ENCODE measurements at regions not wholly inside any gene's neighbourhood (a gene's known extent, or its start where the extent isn't known, plus 50 kb on each side); places are given as distances from the start of the nearest gene placed in this dataset.

GRCh38 chr1:17994046-17994445 is 113.6 kb upstream of the IGSF21 start:
- no peak for DNase-seq (ENCODE audit: low read depth)
- TF ChIP-seq CTCF (IDR thresholded peaks at IDR 0.05; ENCODE audit: low read depth, low read length, missing control alignments) = no peak
- H3K4me3 ChIP-seq (ENCODE audit: low read depth, low read length) = no peak overlapping the region

- H3K4me3 ChIP-seq (ENCODE audit: low read depth, low read length) = no peak overlapping the region
- TF ChIP-seq CTCF (IDR thresholded peaks at IDR 0.05; ENCODE audit: low read depth, low read length, missing control alignments) = no peak
Measured at GRCh38 chr1:17995480-17995879, 112.1 kb upstream of the IGSF21 start.

GRCh38 chr1:17998889-17999288 is 108.7 kb upstream of the IGSF21 start:
- no peak overlapping the region for H3K4me3 ChIP-seq (ENCODE audit: low read depth, low read length)
- TF ChIP-seq CTCF (IDR thresholded peaks at IDR 0.05; ENCODE audit: low read depth, low read length, missing control alignments) = peak; percentile 38
- DNase-seq (ENCODE audit: low read depth) = no peak

More at GRCh38 chr1:17995480-17995879, 112.1 kb upstream of the IGSF21 start:
- no peak for DNase-seq (ENCODE audit: low read depth)

GRCh38 chr1:17999884-18000283 is 107.7 kb upstream of the IGSF21 start:
- no peak for TF ChIP-seq CTCF (IDR thresholded peaks at IDR 0.05; ENCODE audit: low read depth, low read length, missing control alignments)
- no peak for DNase-seq (ENCODE audit: low read depth)
- H3K4me3 ChIP-seq (ENCODE audit: low read depth, low read length) = no peak overlapping the region

GRCh38 chr1:18001725-18002124 is 105.9 kb upstream of the IGSF21 start:
- no peak for DNase-seq (ENCODE audit: low read depth)
- H3K4me3 ChIP-seq (ENCODE audit: low read depth, low read length) = no peak overlapping the region
- no peak for TF ChIP-seq CTCF (IDR thresholded peaks at IDR 0.05; ENCODE audit: low read depth, low read length, missing control alignments)

- no peak for TF ChIP-seq CTCF (IDR thresholded peaks at IDR 0.05; ENCODE audit: low read depth, low read length, missing control alignments)
- no peak overlapping the region for H3K4me3 ChIP-seq (ENCODE audit: low read depth, low read length)
- no peak for DNase-seq (ENCODE audit: low read depth)
Measured at GRCh38 chr1:18004278-18004677, 103.3 kb upstream of the IGSF21 start.

- DNase-seq (ENCODE audit: low read depth) = no peak
- no peak for TF ChIP-seq CTCF (IDR thresholded peaks at IDR 0.05; ENCODE audit: low read depth, low read length, missing control alignments)
- H3K4me3 ChIP-seq (ENCODE audit: low read depth, low read length) = no peak overlapping the region
Measured at GRCh38 chr1:18005238-18005637, 102.4 kb upstream of the IGSF21 start.

Measured in GM12864 (cell line).